C4-2B (cell line): ENCODE measurements at regions not wholly inside any gene's neighbourhood (a gene's known extent, or its start where the extent isn't known, plus 50 kb on each side); places are given as distances from the start of the nearest gene placed in this dataset.

ENCODE experiments used
- ZFX ChIP-seq: fragments of 450-650 bp; IDR thresholded peaks from 2 replicates; pipeline ENCODE4 v1.6.1; 2017
- TF ChIP-seq, protein P1 (sequence below): fragments of 450-650 bp; conservative IDR thresholded peaks from 2 replicates; pipeline ENCODE4 v1.5.1; 2017; ENCODE audit warnings: mild to moderate bottlenecking

DNA sequence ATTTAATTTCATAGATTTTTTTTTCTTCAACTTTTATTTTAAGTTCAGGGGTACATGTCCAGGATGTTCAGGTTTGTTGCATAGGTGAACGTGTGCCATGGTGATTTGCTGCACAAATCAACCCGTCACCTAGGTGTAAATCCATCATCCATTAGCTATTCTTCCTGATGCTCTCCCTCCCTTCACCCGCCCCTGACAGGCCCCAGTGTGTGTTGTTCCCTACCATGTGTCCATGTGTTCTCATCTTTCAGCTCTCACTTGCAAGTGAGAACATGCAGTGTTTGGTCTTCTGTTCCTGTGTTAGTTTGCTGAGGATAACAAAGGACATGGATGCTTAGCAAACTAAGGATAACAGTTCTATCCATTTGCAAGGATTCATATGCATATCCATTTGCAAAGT is 209.1 kb upstream of the ADCY2 start:
- TF ChIP-seq, protein P1, sequence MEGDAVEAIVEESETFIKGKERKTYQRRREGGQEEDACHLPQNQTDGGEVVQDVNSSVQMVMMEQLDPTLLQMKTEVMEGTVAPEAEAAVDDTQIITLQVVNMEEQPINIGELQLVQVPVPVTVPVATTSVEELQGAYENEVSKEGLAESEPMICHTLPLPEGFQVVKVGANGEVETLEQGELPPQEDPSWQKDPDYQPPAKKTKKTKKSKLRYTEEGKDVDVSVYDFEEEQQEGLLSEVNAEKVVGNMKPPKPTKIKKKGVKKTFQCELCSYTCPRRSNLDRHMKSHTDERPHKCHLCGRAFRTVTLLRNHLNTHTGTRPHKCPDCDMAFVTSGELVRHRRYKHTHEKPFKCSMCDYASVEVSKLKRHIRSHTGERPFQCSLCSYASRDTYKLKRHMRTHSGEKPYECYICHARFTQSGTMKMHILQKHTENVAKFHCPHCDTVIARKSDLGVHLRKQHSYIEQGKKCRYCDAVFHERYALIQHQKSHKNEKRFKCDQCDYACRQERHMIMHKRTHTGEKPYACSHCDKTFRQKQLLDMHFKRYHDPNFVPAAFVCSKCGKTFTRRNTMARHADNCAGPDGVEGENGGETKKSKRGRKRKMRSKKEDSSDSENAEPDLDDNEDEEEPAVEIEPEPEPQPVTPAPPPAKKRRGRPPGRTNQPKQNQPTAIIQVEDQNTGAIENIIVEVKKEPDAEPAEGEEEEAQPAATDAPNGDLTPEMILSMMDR = no peak
- TF ChIP-seq ZFX = no peak
